Progenitor cell of endocrine pancreas (in vitro differentiated cells): ENCODE measurements at regions not wholly inside any gene's neighbourhood (a gene's known extent, or its start where the extent isn't known, plus 50 kb on each side); places are given as distances from the start of the nearest gene placed in this dataset.

Experiments used
- DNase-seq: peaks from one replicate; pipeline ENCODE4 v3.0.0; 2021; ENCODE audit warnings: low spot score; ENCODE audit not compliant: unreplicated experiment
- H3K27ac Mint-ChIP-seq: 2 replicates; pipeline ENCODE4 v1.8.0; 2021; ENCODE audit warnings: mild to moderate bottlenecking, moderate library complexity, mixed read lengths
- H3K27me3 Mint-ChIP-seq: 2 replicates; pipeline ENCODE4 v1.8.0; 2021; ENCODE audit warnings: mixed read lengths
- H3K36me3 Mint-ChIP-seq: 2 replicates; pipeline ENCODE4 v1.8.0; 2022; ENCODE audit warnings: mixed read lengths; ENCODE audit not compliant: insufficient read depth
- H3K4me1 Mint-ChIP-seq: 2 replicates; pipeline ENCODE4 v1.8.0; 2021; ENCODE audit warnings: low read depth, mixed read lengths
- H3K4me3 Mint-ChIP-seq: 2 replicates; pipeline ENCODE4 v1.8.0; 2021; ENCODE audit warnings: low read depth, mild to moderate bottlenecking, moderate library complexity, mixed read lengths
- H3K9me3 Mint-ChIP-seq: 2 replicates; pipeline ENCODE4 v1.8.0; 2021; ENCODE audit warnings: low read depth, mixed read lengths
- TF ChIP-seq, protein P1 (sequence below): fragments of 200-600 bp; sonication (generic); IDR thresholded peaks from one replicate; pipeline ENCODE4 v1.5.0; 2021; ENCODE audit warnings: antibody characterized with exemption, mild to moderate bottlenecking; ENCODE audit not compliant: unreplicated experiment

DNA sequence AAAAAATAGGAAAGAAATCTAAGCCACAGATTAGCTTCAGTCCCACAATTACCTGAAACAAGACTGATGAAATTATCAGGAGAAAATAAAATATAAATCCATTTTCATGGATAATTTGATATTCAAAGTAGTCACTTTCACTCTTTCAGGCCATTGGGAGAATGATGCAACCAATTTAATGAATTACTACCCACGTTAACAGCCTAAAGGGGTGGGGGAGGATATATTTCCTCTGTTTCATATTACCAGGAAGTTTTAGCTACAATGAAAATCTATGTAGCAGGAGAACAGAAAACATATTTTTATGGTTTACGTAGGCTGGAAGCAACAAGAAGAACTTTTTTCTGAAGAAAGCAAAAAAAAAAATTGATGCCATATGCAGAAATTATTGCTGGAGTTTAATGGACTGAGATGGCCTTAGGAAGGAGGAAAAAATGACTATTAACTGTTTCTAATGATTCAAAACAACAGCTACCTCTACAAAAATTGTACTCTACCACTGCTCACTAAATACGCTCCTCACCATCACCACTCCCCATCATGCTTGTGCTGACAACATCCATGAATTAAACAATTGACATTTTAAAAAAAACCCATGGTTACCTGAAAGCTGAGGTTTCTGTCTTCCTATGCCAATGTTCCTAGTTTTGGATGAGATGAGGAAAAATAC is 100.9 kb downstream of the CXXC4 start:
- H3K9me3 Mint-ChIP-seq = no peaks in the 10 kb centered on the region
- H3K4me3 Mint-ChIP-seq = no peak overlapping the region
- TF ChIP-seq, protein P1, sequence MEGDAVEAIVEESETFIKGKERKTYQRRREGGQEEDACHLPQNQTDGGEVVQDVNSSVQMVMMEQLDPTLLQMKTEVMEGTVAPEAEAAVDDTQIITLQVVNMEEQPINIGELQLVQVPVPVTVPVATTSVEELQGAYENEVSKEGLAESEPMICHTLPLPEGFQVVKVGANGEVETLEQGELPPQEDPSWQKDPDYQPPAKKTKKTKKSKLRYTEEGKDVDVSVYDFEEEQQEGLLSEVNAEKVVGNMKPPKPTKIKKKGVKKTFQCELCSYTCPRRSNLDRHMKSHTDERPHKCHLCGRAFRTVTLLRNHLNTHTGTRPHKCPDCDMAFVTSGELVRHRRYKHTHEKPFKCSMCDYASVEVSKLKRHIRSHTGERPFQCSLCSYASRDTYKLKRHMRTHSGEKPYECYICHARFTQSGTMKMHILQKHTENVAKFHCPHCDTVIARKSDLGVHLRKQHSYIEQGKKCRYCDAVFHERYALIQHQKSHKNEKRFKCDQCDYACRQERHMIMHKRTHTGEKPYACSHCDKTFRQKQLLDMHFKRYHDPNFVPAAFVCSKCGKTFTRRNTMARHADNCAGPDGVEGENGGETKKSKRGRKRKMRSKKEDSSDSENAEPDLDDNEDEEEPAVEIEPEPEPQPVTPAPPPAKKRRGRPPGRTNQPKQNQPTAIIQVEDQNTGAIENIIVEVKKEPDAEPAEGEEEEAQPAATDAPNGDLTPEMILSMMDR = no peak

DNA sequence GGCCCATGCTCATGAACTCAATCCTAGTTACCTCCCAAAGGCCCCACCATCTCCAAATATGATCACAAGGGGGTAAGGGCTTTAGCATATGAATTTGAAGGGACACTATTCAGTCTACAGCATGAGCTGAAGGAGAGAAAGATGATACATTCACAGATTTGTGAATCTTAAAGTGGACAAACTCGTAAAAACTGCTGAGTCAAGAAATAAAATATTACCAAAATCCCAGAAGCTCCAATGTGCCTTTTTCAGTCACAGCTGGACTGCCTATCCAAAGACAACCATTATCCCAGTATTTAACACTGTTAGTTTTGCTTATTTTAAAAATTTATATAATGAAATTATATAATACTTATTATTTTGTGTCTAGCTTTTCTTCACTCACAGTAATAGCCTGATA is 109.0 kb downstream of the CXXC4 start:
- Mint-ChIP-seq H3K36me3 (no peaks in the 10 kb centered on the region), H3K4me3 (no peak overlapping the region), H3K27ac (no peak overlapping the region), H3K9me3 (no peaks in the 10 kb centered on the region), H3K4me1 (peaks cover 4% of the 10 kb centered on the region), H3K27me3 (no peaks in the 10 kb centered on the region)
- TF ChIP-seq, protein P1 = no peak
- DNase-seq = no peak

More for the DNA sequence above, 100.9 kb downstream of the CXXC4 start:
- Mint-ChIP-seq H3K4me1 (peaks cover 8% of the 10 kb centered on the region), H3K36me3 (no peaks in the 10 kb centered on the region), H3K27ac (no peak overlapping the region), H3K27me3 (no peaks in the 10 kb centered on the region)
- no peak for DNase-seq

DNA sequence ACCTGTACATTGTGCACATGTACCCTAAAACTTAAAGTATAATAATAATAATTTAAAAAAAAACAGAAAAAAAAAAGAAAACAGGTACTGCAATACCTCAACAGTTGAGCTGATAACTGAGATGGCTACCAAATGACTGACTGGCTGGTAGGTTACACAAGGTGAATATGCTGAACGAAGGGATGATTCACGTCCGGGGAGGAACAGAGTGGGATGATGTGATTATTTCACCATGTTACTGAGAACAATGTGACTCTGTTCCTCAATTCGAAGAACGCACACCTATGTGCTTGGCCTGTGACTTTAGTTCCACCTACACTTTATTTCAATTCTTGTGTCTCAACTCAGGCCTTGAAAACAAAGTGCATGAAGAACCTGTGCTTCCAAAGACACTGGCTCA is 111.7 kb downstream of the CXXC4 start:
- H3K9me3 Mint-ChIP-seq = no peaks in the 10 kb centered on the region
- no peak overlapping the region for H3K27ac Mint-ChIP-seq
- H3K27me3 Mint-ChIP-seq = no peaks in the 10 kb centered on the region
- TF ChIP-seq, protein P1 = no peak
- no peak for DNase-seq
- no peaks in the 10 kb centered on the region for H3K36me3 Mint-ChIP-seq
- no peak overlapping the region for H3K4me3 Mint-ChIP-seq
- H3K4me1 Mint-ChIP-seq = no peaks in the 10 kb centered on the region

DNA sequence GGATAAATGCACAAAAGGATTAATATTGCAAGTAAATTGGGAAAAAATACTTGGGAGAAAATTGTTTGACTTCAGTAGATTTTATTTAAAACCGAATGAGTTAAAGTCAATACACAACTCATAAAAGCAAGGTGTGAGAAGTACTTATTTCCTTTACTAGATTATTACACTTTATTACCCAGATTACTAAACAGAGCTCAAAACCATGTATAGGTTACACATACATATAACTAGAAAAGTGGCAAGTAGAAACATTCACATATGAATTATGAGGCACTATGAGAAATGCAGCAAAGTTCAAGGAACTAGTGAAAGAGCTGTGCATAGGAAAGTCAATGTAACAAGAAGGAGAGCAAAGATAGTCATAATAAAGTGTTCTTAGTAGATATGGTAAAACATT is 113.0 kb downstream of the CXXC4 start:
- Mint-ChIP-seq H3K4me3 (no peak overlapping the region), H3K36me3 (no peaks in the 10 kb centered on the region), H3K4me1 (no peaks in the 10 kb centered on the region), H3K27ac (no peak overlapping the region), H3K27me3 (no peaks in the 10 kb centered on the region), H3K9me3 (no peaks in the 10 kb centered on the region)
- DNase-seq = no peak
- TF ChIP-seq, protein P1 = no peak

DNA sequence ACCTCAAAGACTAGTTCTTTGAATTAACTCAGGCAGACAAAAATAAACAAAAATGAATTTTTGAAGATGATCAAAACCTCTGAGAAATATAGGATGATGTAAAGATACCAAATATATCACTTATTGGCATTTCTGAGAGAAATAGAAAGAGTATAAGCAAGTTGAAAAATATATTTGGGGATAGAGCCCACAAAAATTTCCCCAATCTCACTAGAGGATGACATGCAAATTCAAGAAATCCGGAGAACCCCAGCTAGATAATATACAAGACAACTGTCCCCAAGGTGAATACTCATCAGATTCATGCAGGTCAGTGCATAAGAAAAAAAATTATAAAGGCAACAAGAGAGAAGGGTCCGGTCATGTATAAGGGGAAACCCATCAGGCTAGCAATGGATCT is 129.1 kb downstream of the CXXC4 start:
- no peaks in the 10 kb centered on the region for H3K9me3 Mint-ChIP-seq
- no peak for DNase-seq
- no peak overlapping the region for H3K4me3 Mint-ChIP-seq
- no peaks in the 10 kb centered on the region for H3K4me1 Mint-ChIP-seq
- no peaks in the 10 kb centered on the region for H3K27me3 Mint-ChIP-seq
- no peak overlapping the region for H3K27ac Mint-ChIP-seq
- TF ChIP-seq, protein P1 = no peak
- no peaks in the 10 kb centered on the region for H3K36me3 Mint-ChIP-seq
